ENCODE measurements at regions not wholly inside any gene's neighbourhood (a gene's known extent, or its start where the extent isn't known, plus 50 kb on each side); places are given as distances from the start of the nearest gene placed in this dataset.

DNA sequence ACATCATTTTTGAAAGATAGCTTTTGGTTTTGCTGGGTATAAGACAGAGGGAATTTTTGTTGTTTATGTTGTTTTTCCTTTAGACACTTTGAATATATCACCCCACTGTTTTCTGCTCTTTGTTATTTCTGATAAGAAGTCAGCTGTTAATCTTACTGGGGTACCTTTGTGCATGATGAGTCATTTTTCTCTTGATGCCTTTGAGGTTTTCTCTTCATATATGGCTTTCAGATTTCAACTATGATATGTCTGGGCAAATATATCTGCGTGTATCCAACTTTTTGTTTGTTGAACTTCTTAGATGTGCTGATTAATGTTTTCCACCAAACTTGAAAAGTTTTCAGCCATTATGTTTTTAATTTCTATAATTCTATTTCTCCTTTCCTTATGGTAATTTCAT is 208.6 kb upstream of the TMEM72 start:
- no peak for DNase-seq (ENCODE audit: low read depth)
- no peak overlapping the region for H3K4me3 ChIP-seq (ENCODE audit: low read depth, low read length)
- TF ChIP-seq, protein P1, sequence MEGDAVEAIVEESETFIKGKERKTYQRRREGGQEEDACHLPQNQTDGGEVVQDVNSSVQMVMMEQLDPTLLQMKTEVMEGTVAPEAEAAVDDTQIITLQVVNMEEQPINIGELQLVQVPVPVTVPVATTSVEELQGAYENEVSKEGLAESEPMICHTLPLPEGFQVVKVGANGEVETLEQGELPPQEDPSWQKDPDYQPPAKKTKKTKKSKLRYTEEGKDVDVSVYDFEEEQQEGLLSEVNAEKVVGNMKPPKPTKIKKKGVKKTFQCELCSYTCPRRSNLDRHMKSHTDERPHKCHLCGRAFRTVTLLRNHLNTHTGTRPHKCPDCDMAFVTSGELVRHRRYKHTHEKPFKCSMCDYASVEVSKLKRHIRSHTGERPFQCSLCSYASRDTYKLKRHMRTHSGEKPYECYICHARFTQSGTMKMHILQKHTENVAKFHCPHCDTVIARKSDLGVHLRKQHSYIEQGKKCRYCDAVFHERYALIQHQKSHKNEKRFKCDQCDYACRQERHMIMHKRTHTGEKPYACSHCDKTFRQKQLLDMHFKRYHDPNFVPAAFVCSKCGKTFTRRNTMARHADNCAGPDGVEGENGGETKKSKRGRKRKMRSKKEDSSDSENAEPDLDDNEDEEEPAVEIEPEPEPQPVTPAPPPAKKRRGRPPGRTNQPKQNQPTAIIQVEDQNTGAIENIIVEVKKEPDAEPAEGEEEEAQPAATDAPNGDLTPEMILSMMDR (IDR thresholded peaks at IDR 0.05; ENCODE audit: insufficient read depth, low read depth, low read length, missing control alignments) = no peak

DNA sequence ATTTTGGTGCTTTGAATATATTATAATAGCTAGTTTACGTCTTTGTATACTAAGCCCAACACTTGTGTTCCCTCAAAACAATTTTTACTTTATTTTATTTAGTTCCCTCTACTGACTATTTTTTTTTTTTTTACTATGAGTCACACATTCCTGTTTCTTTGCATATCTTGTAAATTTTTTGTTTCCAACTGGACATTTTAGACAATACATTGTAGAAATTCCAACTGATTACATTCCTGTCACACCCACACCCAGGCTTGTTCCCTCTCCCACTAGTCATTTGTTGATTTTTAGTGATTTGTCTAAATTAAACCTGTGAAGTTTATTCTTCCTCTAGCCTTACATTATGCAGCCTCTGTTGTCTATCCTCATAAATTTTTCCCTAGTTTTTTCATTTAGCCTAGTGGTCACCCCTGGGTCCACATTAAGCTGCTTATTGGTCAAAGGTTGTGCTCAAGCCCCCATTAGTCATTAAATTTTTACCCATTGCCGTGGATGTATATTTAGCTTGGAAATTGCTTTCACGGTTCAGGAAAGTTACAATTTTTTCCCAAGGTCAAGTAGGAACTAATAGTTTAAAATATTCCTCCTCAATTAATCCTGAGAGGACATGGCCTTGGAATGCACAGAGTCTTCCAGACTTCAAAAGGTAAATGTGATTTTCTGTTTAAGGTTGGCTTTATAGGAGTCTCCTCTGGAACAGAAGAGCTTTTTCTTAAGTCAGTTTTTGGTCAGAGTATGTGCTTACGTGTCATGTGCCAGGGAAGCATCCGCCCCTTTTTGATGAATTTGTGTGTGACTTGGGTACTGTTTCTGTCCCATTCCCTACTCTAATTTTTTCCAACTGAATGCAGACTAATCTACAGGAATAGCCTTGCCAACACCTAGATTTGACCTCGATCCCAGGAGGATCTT is 207.6 kb upstream of the TMEM72 start:
- no peak for DNase-seq (ENCODE audit: low read depth)
- TF ChIP-seq, protein P1 (IDR thresholded peaks at IDR 0.05; ENCODE audit: insufficient read depth, low read depth, low read length, missing control alignments) = no peak
- no peak overlapping the region for H3K4me3 ChIP-seq (ENCODE audit: low read depth, low read length)

DNA sequence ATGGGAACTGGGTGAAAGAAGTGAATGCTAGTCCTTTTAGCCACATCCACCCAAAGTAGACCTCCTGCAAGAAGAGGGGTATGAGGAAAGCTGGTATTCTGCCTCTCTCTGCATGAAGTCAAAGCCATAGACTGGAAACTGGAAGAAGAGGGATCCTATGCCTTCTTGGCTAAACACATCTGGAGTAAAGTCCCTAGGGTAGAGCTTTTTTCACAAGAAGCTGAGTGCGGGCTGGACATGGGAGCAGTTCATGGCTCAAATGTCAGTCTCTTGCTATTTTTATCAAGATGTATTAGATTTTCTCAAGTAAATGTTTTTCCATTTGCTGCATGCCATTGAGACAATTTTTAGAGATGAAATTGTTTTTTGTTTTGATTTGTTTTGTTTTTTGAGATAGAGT is 206.5 kb upstream of the TMEM72 start:
- TF ChIP-seq, protein P1 (IDR thresholded peaks at IDR 0.05; ENCODE audit: insufficient read depth, low read depth, low read length, missing control alignments) = no peak
- H3K4me3 ChIP-seq (ENCODE audit: low read depth, low read length) = no peak overlapping the region
- DNase-seq (ENCODE audit: low read depth) = no peak

DNA sequence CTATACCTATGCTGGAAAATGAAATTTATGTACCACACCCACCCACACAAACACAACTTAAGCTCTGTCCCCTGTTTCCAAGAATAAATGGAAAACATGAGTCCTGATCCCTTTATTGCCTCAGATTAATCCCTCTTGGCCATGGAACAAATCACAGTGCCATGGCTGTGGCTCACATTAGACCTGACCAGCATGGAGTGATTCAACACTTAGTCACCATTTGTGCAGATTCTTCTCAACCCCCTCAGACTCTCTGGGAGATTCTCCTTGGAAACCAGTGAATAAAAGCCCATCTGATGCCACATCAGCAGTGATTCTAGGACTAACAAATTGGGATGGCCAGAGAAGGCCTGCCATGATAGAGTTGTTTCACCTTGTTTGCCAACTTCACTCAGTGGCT is 204.4 kb upstream of the TMEM72 start:
- DNase-seq (ENCODE audit: low read depth) = no peak
- no peak overlapping the region for H3K4me3 ChIP-seq (ENCODE audit: low read depth, low read length)
- TF ChIP-seq, protein P1 (IDR thresholded peaks at IDR 0.05; ENCODE audit: insufficient read depth, low read depth, low read length, missing control alignments) = no peak

DNA sequence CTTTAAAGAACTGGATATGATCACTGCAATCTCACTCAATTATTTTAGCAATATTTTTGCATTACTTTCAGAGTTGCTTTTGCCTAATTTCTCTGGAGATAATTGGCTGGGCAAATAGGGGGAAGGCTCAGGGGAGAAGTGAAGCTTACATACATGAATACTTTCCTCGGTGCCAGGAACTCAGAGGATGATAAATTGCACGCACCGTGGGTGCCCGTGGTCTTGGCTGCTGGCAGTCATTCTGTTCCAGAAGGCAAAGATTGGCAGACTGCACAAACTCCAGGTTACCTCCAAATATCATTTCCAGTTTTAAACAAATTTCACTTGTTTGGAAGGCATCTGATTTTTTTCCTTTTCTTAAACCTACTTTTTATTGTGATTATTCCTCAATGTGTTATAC is 197.8 kb upstream of the TMEM72 start:
- no peak overlapping the region for H3K4me3 ChIP-seq (ENCODE audit: low read depth, low read length)
- TF ChIP-seq, protein P1 (IDR thresholded peaks at IDR 0.05; ENCODE audit: insufficient read depth, low read depth, low read length, missing control alignments) = no peak
- no peak for DNase-seq (ENCODE audit: low read depth)

DNA sequence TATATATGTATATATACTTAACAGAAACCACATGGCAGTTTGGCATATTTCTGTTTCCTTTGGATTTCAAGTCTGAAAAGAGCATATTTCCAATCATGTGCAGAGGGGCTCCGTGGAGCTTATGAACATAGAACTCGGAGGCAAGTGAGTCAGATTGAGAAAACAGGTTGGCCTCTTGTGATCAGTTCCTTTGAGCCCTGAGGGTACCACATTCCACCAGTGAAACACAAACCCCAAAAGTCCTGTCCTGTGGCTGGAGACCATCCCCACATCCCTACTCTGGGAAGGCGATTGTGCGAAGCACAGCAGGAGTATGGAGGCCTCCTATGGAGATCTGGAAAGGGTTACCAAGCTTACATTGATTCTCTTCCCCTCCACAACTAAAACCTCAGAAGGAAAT is 196.7 kb upstream of the TMEM72 start:
- no peak for DNase-seq (ENCODE audit: low read depth)
- TF ChIP-seq, protein P1 (IDR thresholded peaks at IDR 0.05; ENCODE audit: insufficient read depth, low read depth, low read length, missing control alignments) = no peak
- no peak overlapping the region for H3K4me3 ChIP-seq (ENCODE audit: low read depth, low read length)

DNA sequence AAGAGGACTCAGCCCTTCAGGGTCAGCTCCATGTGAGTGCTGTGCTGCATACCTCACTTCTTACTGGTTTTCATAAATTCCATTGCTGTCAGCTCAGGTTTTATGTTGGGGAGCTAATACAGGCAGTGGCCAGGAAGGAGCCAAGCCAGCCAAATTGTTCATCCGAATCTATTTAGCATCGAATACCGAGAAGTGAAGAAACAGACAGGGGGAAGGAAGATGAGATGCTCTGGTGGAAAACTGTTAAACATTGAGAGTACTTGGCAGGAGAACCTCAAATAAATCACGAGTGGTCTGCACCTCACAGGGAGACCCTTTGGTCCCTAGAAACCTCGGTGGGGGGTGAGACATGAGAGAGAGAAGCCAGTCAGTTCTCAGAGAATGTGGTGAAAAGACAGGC is 196.0 kb upstream of the TMEM72 start:
- TF ChIP-seq, protein P1 (IDR thresholded peaks at IDR 0.05; ENCODE audit: insufficient read depth, low read depth, low read length, missing control alignments) = no peak
- no peak overlapping the region for H3K4me3 ChIP-seq (ENCODE audit: low read depth, low read length)
- DNase-seq (ENCODE audit: low read depth) = no peak
